ENCODE measurements at regions not wholly inside any gene's neighbourhood (a gene's known extent, or its start where the extent isn't known, plus 50 kb on each side); places are given as distances from the start of the nearest gene placed in this dataset.

DNA sequence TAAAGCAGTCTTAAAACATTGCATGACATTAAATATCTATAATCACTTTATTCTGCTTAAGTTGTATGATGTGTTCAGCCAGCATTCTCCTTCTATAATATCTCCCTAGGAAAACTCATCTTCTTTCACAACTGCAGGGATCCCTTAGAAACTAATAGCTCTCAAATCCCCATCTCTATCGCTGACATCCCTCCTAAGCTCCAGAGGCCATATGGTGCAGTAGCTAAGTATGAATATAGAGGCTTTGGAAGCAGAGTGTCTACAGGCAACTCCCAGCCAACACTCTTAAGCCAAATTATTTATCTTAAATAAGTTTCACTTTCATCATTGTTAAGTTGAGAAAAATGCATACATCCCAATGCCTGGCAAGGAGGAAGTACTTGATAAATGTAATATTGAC, 349.5 kb upstream of the MIR17HG start:
- TF ChIP-seq POLR2A (IDR thresholded peaks at IDR 0.05): no peak
- TF ChIP-seq, protein P1, sequence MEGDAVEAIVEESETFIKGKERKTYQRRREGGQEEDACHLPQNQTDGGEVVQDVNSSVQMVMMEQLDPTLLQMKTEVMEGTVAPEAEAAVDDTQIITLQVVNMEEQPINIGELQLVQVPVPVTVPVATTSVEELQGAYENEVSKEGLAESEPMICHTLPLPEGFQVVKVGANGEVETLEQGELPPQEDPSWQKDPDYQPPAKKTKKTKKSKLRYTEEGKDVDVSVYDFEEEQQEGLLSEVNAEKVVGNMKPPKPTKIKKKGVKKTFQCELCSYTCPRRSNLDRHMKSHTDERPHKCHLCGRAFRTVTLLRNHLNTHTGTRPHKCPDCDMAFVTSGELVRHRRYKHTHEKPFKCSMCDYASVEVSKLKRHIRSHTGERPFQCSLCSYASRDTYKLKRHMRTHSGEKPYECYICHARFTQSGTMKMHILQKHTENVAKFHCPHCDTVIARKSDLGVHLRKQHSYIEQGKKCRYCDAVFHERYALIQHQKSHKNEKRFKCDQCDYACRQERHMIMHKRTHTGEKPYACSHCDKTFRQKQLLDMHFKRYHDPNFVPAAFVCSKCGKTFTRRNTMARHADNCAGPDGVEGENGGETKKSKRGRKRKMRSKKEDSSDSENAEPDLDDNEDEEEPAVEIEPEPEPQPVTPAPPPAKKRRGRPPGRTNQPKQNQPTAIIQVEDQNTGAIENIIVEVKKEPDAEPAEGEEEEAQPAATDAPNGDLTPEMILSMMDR (IDR thresholded peaks at IDR 0.05): no peak

All from esophagus squamous epithelium (tissue), 4 donors.